SK-N-MC (cell line): ENCODE measurements at regions not wholly inside any gene's neighbourhood (a gene's known extent, or its start where the extent isn't known, plus 50 kb on each side); places are given as distances from the start of the nearest gene placed in this dataset.

Experiments used
- EZH2 ChIP-seq: fragments of 200-600 bp; sonication (generic); IDR thresholded peaks from one replicate; pipeline ENCODE4 v1.6.1; 2017; ENCODE audit warnings: antibody characterized with exemption
- FOXP2 ChIP-seq: optimal IDR thresholded peaks from 2 replicates; pipeline ENCODE3; 2011; ENCODE audit warnings: mild to moderate bottlenecking, moderate library complexity; ENCODE audit not compliant: insufficient read depth; ENCODE audit errors: extremely low read length, control extremely low read depth
- POLR2AphosphoS5 ChIP-seq: IDR thresholded peaks from 2 replicates; pipeline ENCODE4 v1.6.1; 2012; ENCODE audit warnings: mild to moderate bottlenecking, low read depth, low read length, borderline replicate concordance

GRCh38 chr11:109480251-109480650 is 58.3 kb downstream of the C11orf87 start:
- TF ChIP-seq EZH2 (no peak), POLR2AphosphoS5 (no peak), FOXP2 (no peak)
